GM12878 (cell line): ENCODE measurements at regions not wholly inside any gene's neighbourhood (a gene's known extent, or its start where the extent isn't known, plus 50 kb on each side); places are given as distances from the start of the nearest gene placed in this dataset.

ENCODE experiments used
- ATAC-seq: fragments of 200-7000 bp; cut with Tn5 transposase; 3 replicates; pipeline ENCODE4 v1.9.1; 2020; ENCODE audit warnings: mild to moderate bottlenecking, moderate library complexity
- BruUV-seq: library from RNA; stranded (reverse); fragments of 400-500 nt; replicated peaks from 2 replicates; lab custom pipeline; 2021; lab: Mats Ljungman, UMichigan
- CTCF ChIA-PET: fragments of 300-600 bp; sonication (Branson Sonifier 250); formaldehyde crosslinking; extraction: SDS; loops from one replicate; lab custom pipeline; 2021; ENCODE audit warnings: inconsistent platforms; lab: Yijun Ruan, JAX
- POLR2A ChIA-PET: fragments of 350-600 bp; formaldehyde crosslinking; extraction: SDS; loops from one replicate; lab custom pipeline; 2021; ENCODE audit warnings: inconsistent platforms; lab: Charles Lee
- RAD21 ChIA-PET: fragments of 300-600 bp; sonication (Branson Sonifier 250); formaldehyde crosslinking; loops from one replicate; lab custom pipeline; 2023; ENCODE audit warnings: antibody characterized with exemption; ENCODE audit not compliant: unreplicated experiment; lab: Charles Lee
- SMC1A ChIA-PET: fragments of 300-600 bp; sonication (Branson Sonifier 250); formaldehyde crosslinking; loops from one replicate; lab custom pipeline; 2023; ENCODE audit not compliant: unreplicated experiment, uncharacterized antibody; lab: Charles Lee
- DNase-seq: peaks from one replicate; pipeline ENCODE4 v3.0.0-alpha.2; 2011; ENCODE audit warnings: low read depth, low spot score
- FAIRE-seq: peaks from 3 replicates; lab custom pipeline; 2011; peaks lifted over from hg19 to GRCh38; lab: Jason Lieb, UNC
- H2AFZ ChIP-seq: 2 replicates; pipeline ENCODE4 v1.6.0; 2011; ENCODE audit warnings: low read depth, low read length, control low read depth; ENCODE audit not compliant: control insufficient read depth
- H3K27ac ChIP-seq: 2 replicates; pipeline ENCODE4 v1.5.1; 2011; ENCODE audit warnings: control low read depth; ENCODE audit not compliant: control insufficient read depth, insufficient read depth
- H3K27me3 ChIP-seq, 2 experiments: replicated peaks in 1 of 2; 2 replicates each; pipeline versions ENCODE4 v1.6.0 to v1.6.1; 2011; ENCODE audit warnings: low read length in 1 of 2; ENCODE audit not compliant: control insufficient read depth in 2 of 2, insufficient read depth in 2 of 2
- H3K36me3 ChIP-seq, 2 experiments: 2 replicates each; pipeline ENCODE4 v1.5.1; 2011; ENCODE audit warnings: low read length in 1 of 2; ENCODE audit not compliant: control insufficient read depth in 2 of 2, insufficient read depth in 2 of 2
- H3K4me1 ChIP-seq: 2 replicates; pipeline ENCODE4 v1.6.1; 2011; ENCODE audit warnings: mild to moderate bottlenecking, low read length, moderate library complexity, mixed read lengths; ENCODE audit not compliant: control insufficient read depth, insufficient read depth
- H3K4me2 ChIP-seq: 2 replicates; pipeline ENCODE4 v1.6.0; 2011; ENCODE audit warnings: control low read depth; ENCODE audit not compliant: control insufficient read depth, insufficient read depth
- H3K4me3 ChIP-seq: fragments of 200-600 bp; sonication (generic); 2 replicates; pipeline ENCODE4 v1.5.1; 2016
- H3K79me2 ChIP-seq: 2 replicates; pipeline ENCODE4 v1.6.0; 2011; ENCODE audit warnings: low read length; ENCODE audit not compliant: control insufficient read depth, insufficient read depth
- H3K9ac ChIP-seq: 2 replicates; pipeline ENCODE4 v1.8.0; 2011; ENCODE audit warnings: low read length, control low read depth, mixed read lengths; ENCODE audit not compliant: control insufficient read depth, insufficient read depth
- H3K9me3 ChIP-seq: replicated peaks from 3 replicates; pipeline ENCODE4 v1.5.1; 2011; ENCODE audit warnings: mild to moderate bottlenecking, low read length; ENCODE audit not compliant: control insufficient read depth, insufficient read depth
- H4K20me1 ChIP-seq: 2 replicates; pipeline ENCODE4 v1.6.0; 2011; ENCODE audit not compliant: control insufficient read depth, insufficient read depth
- CBX5 ChIP-seq: sonication (generic); IDR thresholded peaks from 2 replicates; pipeline ENCODE4 v1.6.1; 2016; ENCODE audit warnings: low read depth, moderate library complexity, mild to moderate bottlenecking, inconsistent platforms
- EED ChIP-seq: sonication (generic); IDR thresholded peaks from 2 replicates; pipeline ENCODE4 v1.6.1; 2016; ENCODE audit warnings: antibody characterized with exemption, low read depth
- JUNB ChIP-seq: IDR thresholded peaks from 2 replicates; pipeline ENCODE4 v1.6.1; 2016; ENCODE audit warnings: antibody characterized with exemption, mild to moderate bottlenecking
- SUPT20H ChIP-seq: IDR thresholded peaks from 2 replicates; pipeline ENCODE4 v1.6.1; 2011; ENCODE audit warnings: low read depth, mild to moderate bottlenecking, low read length, moderate library complexity, borderline replicate concordance; ENCODE audit not compliant: control insufficient read depth
- TBL1XR1 ChIP-seq: IDR thresholded peaks from 2 replicates; pipeline ENCODE4 v1.6.1; 2012; ENCODE audit warnings: low read depth, low read length, improper control_type of control experiment
- TCF3 ChIP-seq: IDR thresholded peaks from 2 replicates; pipeline ENCODE4 v1.6.1; 2012; ENCODE audit warnings: low read depth, mild to moderate bottlenecking, low read length, borderline replicate concordance; ENCODE audit not compliant: insufficient read depth
- ZNF622 ChIP-seq: fragments of 450-650 bp; IDR thresholded peaks from 2 replicates; pipeline ENCODE4 v1.6.1; 2017; ENCODE audit warnings: mild to moderate bottlenecking, inconsistent platforms
- WGBS: methylation state at CpG from one replicate; pipeline ENCODE4 v1.1.6; 2016; ENCODE audit warnings: low lambda C conversion rate; ENCODE audit not compliant: insufficient replicate concordance, insufficient coverage; ENCODE audit errors: missing lambda C conversion rate; 5-methylcytosine and 5-hydroxymethylcytosine counted together
- in situ Hi-C: fragments of 300-500 bp; cut with MboI; formaldehyde crosslinking; loops from 9 replicates; pipeline ENCODE4 v1.14.3; 2018; ENCODE audit warnings: mixed read lengths
- intact Hi-C: fragments of 100-400 bp; cut with micrococcal nuclease; formaldehyde crosslinking; loops from one replicate; pipeline ENCODE4 v1.14.2; 2022; ENCODE audit not compliant: unreplicated experiment
- TF ChIP-seq, protein P1 (sequence below): fragments of 450-650 bp; IDR thresholded peaks from 2 replicates; pipeline ENCODE4 v1.6.1; 2018; ENCODE audit warnings: borderline replicate concordance, mild to moderate bottlenecking; ENCODE audit not compliant: partially characterized antibody

DNA sequence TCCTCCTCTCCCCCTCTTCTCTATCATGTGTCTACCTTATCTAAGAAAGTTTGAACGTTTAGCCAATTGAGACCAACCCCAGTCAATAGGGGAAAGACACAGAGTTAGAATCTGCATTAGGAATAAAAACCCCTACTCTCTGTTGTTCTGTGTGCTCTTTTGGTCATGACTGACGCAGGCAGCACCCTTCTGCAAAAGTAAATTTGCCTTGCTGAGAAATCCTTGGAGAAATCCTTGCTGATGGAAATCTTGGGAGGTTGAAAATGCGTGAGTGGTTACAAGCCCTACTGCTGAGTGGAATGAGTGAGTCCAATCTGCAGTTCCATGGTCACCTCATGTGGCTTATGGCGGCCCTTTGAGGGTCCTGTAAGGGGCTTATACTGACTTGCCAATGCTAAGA, 145.2 kb downstream of the AASDHPPT start:
- ChIA-PET CTCF (no interaction called here), RAD21 (no interaction called here), SMC1A (no interaction called here), POLR2A (no interaction called here)
- ATAC-seq (no peak), DNase-seq (no peak), FAIRE-seq (no peak)
- WGBS = 0% methylated on average over 4 of the region's 4 CpGs
- Histone ChIP-seq H3K79me2 (no peaks in the 10 kb centered on the region), H3K4me2 (no peak overlapping the region), H3K27me3 (no peaks in the 10 kb centered on the region), H3K9ac (no peak overlapping the region), H4K20me1 (no peaks in the 10 kb centered on the region), H3K36me3 (no peaks in the 10 kb centered on the region), H3K9me3 (no peaks in the 10 kb centered on the region; the same call in 2 of the 3 replicates), H3K4me3 (no peak overlapping the region), H2AFZ (no peak overlapping the region), H3K27ac (no peak overlapping the region), H3K4me1 (no peaks in the 10 kb centered on the region)
- intact Hi-C loops = no loop called here
- no TSS peak for BruUV-seq
- in situ Hi-C loops = no loop called here
- TF ChIP-seq SUPT20H = no peak
- TF ChIP-seq JUNB = no peak
- no peak for TF ChIP-seq TCF3
- no peak for TF ChIP-seq EED
- no peak for TF ChIP-seq TBL1XR1
- peak; percentile 38; the same call in 1 of the 2 replicates for TF ChIP-seq CBX5
- TF ChIP-seq ZNF622 = no peak
- TF ChIP-seq, protein P1, sequence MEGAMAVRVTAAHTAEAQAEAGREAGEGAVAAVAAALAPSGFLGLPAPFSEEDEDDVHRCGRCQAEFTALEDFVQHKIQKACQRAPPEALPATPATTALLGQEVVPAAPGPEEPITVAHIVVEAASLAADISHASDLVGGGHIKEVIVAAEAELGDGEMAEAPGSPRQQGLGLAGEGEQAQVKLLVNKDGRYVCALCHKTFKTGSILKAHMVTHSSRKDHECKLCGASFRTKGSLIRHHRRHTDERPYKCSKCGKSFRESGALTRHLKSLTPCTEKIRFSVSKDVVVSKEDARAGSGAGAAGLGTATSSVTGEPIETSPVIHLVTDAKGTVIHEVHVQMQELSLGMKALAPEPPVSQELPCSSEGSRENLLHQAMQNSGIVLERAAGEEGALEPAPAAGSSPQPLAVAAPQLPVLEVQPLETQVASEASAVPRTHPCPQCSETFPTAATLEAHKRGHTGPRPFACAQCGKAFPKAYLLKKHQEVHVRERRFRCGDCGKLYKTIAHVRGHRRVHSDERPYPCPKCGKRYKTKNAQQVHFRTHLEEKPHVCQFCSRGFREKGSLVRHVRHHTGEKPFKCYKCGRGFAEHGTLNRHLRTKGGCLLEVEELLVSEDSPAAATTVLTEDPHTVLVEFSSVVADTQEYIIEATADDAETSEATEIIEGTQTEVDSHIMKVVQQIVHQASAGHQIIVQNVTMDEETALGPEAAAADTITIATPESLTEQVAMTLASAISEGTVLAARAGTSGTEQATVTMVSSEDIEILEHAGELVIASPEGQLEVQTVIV = no peak
